NCI-H446 (cell line): ENCODE measurements at regions not wholly inside any gene's neighbourhood (a gene's known extent, or its start where the extent isn't known, plus 50 kb on each side); places are given as distances from the start of the nearest gene placed in this dataset.
"Not testable (repeated sequence)": the region's sequence is repeated elsewhere in the genome, so short reads cannot be mapped to it uniquely, and the experiment has no call there.

Source experiments
- DNase-seq, 2 experiments: peaks; one replicate each; lab custom pipeline; 2025; lab: John Stamatoyannopoulos, UW

DNA sequence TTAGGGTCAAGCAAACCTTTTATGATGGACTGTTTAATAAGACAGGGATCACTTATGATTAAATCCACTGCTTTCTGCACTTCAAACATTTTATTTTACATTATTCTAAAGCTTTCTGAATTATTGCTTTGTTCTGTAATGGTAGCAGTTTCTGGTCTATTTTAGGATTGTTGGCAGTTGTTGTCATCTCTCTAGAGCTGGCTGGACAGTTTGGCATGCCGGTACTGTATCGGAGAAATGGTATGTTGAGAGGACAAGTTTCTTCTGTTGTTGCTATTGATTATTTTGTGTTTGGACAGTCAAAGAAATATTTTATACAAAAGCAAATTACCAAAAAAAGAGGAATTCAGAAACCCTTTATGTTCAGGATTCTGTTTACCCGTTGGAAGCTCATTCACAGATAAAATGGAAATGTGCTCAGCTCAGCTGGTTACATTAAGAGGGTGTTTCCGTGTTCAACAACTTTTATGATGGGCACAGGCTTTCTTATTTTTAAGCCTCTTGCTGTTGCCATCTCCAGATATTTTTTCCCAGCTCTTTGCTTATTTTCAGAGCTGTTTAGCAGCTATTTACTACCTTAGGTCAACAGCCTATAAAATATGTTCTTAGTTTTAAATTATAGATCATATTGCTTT, 214.6 kb upstream of the IGFBP7 start:
- DNase-seq, result no peak

DNA sequence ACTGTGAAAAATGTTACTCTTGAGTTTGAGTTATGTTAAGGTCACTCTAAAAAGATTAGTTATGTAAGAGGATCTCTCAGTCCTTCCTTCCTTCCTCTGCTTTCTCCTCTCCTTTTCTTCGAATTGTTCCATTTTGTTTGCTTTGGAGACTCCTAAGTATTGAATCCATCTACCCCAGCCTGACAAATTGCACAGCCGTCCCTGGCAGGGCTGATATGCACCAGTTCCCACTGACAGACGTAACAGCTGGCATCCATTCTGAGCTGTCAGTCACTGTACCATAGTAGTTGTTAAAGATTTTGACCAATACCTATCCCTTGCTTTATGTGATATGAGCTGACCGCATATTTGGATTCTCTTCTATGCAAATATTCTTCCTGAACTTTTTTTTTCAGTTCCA, 210.7 kb upstream of the IGFBP7 start:
- DNase-seq, result no peak

DNA sequence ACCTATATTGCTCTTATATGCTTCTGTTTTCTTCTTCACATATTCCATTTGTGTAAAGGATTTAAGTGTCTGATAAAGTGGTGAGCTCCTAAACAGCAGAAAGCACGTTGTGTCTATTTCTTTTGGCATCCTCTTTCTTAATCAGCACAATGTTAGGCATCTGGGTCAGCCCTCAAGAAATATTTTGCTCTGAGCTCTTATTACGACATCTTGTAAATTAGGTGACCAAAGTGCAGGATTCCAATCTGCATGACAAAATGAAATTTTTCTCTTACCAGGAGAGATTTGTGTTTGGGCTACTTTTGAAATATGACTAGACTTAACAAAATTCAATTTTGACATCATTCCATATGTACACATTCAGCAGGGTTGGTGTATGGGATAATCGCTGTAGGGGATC, 210.0 kb upstream of the IGFBP7 start:
- no peak for DNase-seq

DNA sequence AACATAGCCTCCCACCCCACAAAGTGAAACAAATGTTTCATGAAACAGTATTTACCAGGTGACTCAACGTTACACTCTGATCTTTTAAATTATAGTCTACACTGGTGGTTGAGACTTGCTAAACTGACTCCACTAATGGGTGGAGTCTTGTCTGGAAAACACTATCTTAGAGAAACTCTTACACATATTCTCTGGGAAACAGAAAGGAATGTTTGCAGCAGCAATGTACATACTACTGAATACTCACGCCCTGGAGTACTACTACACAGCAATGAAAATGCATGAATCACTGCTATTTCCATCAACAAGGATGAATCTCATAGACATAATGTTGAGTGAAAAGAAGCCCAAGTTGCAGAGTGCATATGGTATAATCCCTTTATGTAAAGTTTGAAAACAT, 208.5 kb upstream of the IGFBP7 start:
- no peak for DNase-seq

DNA sequence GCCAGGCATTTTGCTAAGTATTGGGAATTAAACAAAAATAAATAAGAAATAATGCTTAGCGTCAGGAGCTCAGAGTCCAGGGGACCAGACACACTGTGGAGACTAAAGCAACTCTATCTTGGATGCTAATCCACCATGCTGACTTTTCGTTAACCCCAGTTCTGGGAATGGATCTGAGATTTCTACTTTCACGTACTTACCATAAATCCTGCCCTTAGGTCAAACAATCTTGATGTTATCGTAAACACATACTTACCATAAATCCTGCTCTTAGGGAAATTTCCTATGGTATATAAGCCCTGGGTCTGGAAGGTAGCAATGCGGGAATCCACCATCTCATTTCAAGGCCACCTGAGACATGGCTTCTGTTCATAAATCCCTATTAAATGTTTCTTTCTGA, 204.5 kb upstream of the IGFBP7 start:
- no peak for DNase-seq

DNA sequence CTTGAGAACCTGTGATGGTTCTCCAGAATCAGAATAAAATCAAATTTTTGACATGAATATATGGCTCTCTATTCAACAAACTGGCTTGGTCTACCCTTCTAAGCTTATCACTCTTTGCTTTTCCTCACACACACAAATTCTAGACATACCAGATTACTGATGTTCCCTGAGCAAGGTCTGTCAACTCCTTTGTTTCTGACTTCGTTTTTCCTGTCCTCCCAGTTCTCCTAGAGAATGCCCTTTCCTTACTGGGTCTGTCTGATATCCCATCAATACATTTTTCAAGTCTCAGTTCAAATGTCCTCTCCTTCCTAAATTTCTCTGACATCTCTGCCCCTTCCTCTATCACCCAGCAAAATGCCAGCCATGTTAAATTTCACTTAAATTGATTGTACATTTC, 202.1 kb upstream of the IGFBP7 start:
- DNase-seq, result no peak

DNA sequence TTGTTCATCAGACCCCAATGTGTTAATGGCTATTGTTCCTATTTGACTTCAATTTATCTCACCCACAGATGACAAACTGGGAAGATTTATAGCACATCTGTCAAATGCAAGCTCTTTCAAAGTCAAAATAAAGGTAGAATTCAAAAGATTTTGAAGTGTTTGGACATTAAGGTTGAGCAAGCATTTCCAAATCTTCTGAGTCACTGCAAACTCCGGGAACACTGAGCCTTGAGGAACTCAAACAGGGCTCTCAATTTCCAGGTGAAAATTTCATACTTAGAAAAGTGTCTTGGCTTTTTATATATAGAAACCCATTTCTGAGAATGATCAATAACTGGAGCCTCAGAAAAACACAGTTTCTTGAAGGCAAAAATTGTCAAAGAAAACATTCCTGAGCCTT, 199.5 kb upstream of the IGFBP7 start:
- no peak for DNase-seq

DNA sequence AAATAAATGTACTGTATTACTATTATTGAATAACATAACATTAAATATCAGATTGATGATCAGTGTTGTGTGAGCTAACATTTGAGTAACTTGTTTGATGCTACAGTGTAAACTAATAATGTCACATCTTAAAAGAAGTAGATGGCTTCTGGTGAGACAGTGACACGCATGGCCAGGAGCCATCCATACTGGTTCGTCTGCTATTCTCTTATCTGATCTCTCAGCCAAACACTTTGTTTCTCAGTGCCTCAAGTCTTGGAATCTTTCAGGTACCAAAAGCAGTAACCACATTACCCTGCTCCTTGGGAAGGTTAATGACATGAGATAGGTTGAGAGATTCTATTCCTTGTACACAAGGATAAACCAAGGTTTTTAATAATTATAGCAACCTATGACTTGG, 198.1 kb upstream of the IGFBP7 start:
- no peak for DNase-seq

DNA sequence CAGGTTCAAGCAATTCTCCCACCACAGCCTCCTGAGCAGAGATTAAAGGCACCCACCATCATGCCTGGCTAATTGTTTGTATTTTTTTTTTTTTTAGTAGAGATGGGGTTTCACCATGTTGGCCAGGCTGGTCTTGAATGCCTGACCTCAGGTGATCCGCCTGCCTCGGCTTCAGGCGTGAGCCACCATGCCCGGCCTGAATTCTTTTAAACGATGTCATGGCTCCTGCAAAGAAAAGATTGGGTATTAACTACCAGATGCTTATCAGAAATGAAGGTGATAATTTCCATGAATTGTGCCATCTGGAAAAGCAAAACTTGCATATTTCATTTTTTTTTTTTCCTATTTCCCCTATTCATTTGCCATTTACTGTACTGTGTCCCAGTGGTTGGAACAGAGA, 195.7 kb upstream of the IGFBP7 start:
- DNase-seq, result no peak

DNA sequence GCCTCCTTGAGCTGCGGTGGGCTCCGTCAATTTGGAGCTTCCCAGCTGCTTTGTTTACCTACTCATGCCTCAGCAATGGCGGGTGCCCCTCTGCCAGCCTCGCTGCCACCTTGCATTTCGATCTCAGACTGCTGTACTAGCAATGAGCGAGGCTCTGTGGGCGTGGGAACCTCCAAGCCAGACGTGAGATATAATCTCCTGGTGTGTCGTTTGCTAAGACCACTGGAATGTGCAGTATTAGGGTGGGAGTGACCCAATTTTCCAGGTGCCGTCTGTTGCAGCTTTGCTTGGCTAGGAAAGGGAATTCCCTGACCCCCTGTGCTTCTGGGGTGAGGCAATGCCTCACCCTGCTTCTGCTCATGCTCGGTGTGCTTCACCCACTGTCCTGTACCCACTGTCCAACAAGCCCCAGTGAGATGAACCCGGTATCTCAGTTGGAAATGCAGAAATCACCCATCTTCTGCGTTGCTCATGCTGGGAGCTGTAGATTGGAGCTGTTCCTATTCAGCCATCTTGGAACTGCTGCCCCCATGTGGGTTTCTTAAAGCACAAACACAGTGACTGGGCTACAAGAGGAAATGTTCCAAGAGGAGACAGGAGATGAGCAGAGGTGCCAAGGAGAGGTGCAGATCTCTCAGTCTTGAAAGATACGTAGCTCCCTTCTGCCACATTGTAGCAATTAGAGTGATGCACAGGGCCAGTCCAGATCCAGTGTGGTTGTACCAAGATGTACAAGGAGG, 193.0 kb upstream of the IGFBP7 start:
- peak in 1 of 2 experiments; percentile 15 for DNase-seq

DNA sequence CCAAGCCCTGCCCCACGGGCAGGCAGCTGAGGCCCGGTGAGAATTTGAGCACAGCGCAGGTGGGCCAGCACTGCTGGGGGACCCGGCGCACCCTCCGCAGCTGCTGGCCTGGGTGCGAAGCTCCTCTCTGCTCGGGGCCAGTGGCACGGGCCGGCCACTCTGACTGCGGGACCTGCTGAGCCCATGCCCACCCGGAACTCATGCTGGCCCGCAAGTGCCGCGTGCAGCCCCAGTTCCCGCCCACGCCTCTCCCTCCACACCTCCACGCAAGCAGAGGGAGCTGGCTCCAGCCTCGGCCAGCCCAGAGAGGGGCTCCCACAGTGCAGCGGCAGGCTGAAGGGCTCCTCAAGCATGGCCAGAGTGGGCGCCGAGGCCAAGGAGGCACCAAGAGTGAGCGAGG, 190.1 kb upstream of the IGFBP7 start:
- not testable (repeated sequence) for DNase-seq

DNA sequence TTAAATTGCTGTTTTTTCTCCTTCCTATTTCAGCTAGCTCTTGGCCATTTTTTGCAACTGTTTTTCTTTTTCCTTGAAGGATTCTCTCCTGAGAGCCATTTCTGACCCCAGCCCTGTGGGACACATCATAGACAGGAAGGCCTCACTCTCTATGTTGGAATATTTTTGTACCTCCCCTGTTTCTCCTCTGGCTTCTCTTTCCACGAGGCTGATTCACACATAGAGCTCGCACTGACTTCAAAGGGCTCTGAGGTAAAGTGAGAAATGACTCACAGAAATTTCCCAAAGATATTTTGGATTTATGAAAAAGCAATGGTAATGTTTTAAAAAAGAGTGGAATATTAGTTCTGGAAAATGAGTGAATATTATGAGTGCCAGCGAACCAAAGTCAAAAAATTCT, 181.7 kb upstream of the IGFBP7 start:
- no peak for DNase-seq

DNA sequence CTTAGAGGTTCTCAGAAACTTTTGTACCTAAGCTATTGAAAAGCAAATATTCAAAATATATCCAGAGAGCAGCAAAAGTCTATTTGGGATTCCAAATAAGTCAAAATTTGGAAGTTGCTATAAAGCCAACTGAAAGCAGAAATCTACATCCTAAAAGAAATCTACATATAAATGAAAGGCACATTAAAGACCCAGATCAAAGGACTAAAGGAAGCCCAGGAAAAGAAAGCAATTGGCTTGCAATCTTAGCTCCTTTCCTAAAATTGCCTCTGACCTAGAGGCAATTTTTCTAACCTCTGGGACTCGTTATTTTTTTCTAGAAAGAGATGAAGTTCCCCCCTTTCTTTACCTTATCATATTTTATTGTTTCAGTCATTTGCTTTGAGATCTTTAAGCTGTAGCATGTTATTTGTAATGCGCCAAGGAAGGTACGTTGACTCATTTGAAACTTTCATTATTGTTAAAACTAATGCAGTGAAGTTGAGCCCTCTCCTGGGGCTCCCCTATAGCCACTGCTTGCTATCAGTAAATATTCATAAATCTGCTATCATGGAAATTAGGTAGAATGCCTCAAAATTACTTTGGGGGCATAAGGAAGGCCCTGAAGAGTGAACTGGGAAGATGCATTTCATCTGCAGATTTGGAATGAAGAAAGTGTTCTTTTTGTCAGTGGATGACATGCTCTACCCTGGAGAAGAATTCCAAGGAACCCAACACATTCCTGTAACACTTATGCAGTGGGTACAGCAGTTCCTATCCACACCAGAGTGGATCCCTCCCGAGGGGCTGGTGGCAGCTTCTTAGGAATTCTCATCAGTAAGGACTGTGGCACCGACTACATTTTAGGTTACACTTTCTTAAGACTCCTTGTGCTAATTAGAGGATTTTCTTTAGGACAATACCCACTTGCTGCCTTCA, 177.8 kb upstream of the IGFBP7 start:
- no peak for DNase-seq

DNA sequence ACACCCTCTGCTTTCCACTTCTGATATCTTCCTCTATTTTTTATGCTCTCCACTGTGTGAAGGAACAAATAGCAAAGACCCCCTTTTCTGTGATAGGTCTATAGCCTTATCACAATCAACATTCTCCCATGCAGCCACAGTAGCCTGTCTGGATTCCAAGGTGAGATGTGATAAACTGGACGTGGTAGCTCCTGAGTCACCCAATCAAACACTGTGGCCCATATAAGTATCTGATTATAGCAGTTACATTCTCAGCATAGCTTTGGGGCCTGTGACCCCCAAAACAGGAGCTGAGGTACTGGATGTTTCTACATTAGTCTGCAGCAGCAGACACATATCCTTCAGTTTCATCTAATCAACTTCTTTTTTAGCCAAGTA, 172.7 kb upstream of the IGFBP7 start:
- DNase-seq, result no peak

DNA sequence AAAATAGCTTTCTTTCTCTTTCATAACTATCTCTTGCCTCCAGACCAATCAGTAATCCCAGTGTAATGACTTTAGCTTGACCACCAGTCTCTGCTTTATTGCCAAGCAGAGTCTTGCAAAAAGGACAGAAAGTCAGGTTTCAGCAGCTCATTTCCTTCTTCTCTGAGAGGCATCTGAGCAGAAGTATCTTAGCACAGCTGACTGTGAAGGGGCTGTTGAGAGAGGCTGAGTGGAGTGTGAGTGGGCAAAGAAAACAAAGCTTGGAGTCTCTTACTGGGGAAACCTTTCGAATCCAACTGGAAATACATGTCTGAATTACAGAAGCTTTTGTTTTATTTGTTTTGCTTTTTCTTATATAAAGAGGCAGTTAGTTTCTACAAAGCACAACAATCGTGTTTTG, 170.3 kb upstream of the IGFBP7 start:
- no peak for DNase-seq

DNA sequence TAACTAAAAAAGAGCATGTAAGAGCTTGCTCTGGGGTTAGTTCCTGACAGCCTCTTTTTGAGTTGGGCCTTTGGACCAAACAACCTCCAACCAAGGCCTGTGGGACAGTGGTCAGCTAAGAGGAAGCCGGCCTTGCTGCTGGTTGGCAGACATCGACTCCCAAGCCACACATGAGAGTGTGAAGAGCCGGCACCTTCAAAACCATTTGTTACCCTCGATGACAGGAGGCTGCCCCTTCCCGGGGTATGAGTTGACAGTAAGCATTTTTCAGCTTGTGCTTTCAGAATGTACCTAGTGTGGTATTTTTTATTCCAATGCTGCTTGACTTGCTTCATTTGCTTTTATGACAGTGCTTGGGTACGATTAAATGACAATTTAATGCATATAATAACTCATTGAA, 168.6 kb upstream of the IGFBP7 start:
- DNase-seq, result no peak

DNA sequence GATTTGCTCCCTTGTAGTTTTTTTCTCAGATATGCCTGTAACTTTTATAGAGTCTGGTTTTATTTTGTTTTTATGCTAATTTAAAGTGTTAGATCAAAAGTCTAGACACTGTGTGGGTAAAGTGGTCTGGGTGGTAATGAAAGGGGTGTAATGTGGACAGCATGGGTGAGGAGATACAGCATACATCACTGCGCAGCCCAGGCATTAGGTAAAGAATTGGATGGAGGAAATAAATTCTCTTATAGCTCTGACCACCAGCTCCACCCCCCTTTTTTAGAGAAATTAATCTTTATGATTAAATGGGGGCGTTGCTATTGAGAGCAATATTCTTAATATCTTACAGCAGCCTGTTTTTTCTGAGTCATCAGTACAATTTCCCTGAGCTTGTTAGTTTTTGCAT, 163.9 kb upstream of the IGFBP7 start:
- no peak for DNase-seq

DNA sequence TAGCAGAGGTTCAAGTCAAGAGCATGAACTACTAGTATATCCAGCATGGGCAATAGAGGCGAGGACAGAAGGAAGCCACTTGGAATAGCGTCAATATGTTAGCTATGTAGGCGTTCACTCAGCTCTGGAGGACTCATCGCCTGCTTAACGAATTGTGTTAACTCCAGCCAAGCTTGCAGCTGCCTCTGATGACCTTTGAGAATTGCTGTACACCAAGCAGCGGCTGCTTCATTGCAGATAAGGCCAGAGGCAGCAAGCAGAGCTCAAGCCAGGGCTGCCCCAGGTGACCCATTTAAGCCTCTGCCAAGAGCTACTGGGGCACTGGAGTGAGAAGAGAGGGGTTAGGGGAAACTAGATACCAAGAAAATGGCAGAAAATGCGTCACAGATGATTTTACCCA, 160.2 kb upstream of the IGFBP7 start:
- DNase-seq, result no peak

DNA sequence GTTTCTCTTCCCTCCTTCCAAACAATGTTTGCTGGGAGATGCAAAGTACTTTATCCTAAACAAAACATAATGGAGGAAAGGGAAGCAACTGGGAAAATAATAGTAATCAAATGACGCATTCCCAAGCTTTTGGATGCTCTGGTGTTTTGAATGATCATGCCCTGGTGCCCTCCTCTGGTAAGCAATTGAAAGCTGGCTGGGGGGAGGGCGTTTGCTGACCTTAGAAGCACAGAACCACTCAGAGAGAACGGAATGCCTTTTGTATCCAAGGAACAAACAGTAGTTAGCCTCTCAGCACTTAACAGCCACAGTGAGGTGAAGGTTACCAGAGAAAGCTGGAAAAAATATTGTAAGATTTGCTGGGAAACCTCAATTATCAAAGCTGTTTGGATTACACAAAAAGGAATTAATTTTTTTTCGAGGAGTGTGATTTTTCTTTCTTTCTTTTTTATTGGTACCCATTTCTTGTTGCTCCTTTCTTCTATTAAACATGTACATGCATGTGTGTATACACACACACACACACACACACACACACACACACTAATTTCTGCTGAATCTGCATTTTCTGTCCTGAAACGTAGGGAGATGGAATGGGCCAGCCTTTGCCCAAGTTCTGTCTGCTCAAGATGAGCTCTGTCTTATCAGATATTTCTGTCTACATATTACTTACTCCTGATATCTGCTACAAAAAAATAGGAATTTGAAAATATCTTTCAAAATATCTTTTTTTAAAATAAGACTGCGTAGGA, 155.8 kb upstream of the IGFBP7 start:
- no peak for DNase-seq

DNA sequence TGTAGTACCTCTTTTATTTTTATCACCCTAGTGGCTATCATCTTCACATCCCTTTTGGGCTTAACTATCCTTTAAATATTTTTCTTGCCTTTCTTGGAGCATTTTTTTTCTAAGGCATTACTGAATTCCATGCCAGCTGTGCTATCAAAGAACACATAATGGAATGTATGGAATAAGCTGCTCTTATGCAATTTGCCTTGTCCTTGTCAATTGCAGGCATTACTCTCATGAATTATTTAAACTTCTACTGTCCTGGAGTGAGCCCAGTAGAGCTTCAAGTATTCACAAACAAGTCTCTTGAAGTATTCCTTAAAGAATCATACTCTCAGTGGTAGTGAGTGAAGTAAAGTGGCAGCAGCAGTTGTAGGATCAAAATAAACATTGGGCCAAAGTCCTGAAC, 144.6 kb upstream of the IGFBP7 start:
- no peak for DNase-seq

DNA sequence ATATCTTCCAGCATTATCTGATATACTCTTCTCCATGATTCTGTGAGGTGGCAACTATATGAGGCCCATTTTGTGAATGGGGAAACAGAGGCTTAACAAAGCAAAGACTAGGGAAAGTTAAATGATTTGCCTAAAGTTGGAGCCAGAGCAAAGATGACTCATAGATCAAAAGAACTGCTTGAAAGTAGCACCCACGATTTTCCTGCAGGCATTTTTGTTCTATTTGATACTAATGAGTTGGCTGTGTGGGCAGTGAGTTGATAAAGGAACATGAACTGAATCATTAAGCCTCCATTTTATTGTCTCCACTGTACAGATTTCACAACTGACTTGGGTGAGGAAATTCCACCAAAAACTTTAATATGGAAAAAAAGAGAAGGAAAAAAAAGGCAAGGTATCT, 138.9 kb upstream of the IGFBP7 start:
- DNase-seq, result no peak

DNA sequence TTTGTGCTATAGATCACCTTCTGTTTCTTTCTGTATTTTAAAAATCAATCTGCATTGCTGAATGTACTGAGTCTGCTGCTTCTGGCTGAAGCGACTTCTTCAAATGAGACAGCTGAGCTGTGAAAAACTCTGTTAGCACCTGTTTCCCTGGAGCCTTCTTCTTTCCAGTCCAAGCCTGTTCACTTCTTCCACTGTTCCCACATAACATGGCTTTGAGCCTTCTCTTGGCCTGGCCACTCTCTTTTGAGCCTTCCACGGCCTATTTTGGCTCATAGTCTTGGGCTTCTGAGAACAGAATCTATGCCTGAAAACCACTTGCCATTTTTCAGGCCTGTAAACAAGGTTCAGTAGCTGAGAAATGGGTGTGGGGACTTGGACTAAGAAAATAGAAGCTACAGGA, 132.9 kb upstream of the IGFBP7 start:
- DNase-seq, result no peak
